BJ (cell line): ENCODE measurements at regions not wholly inside any gene's neighbourhood (a gene's known extent, or its start where the extent isn't known, plus 50 kb on each side); places are given as distances from the start of the nearest gene placed in this dataset.
"Not testable (repeated sequence)": the region's sequence is repeated elsewhere in the genome, so short reads cannot be mapped to it uniquely, and the experiment has no call there.

Experiments
- CTCF ChIA-PET: fragments of 350-600 bp; formaldehyde crosslinking; extraction: SDS; loops from one replicate; lab custom pipeline; 2021; ENCODE audit warnings: antibody characterized with exemption, inconsistent platforms; lab: Yijun Ruan, JAX
- POLR2A ChIA-PET: fragments of 300-600 bp; sonication (Branson Sonifier 250); formaldehyde crosslinking; extraction: SDS; loops from one replicate; lab custom pipeline; 2021; ENCODE audit warnings: antibody characterized with exemption; lab: Charles Lee
- DNase-seq: peaks from one replicate; pipeline ENCODE4 v3.0.0-alpha.2; 2011; ENCODE audit warnings: low read depth
- H3K27me3 ChIP-seq: 2 replicates; pipeline ENCODE4 v1.6.0; 2011; ENCODE audit warnings: low read length; ENCODE audit not compliant: control insufficient read depth, insufficient read depth
- H3K36me3 ChIP-seq: 2 replicates; pipeline ENCODE4 v1.5.1; 2011; ENCODE audit warnings: low read length; ENCODE audit not compliant: control insufficient read depth, insufficient read depth
- H3K4me3 ChIP-seq: 2 replicates; pipeline ENCODE4 v1.5.1; 2011; ENCODE audit warnings: low read depth, mild to moderate bottlenecking, control low read depth, low read length
- CTCF ChIP-seq: IDR thresholded peaks from 2 replicates; pipeline ENCODE4 v1.5.1; 2011; ENCODE audit warnings: low read depth, mild to moderate bottlenecking, control low read depth, inconsistent platforms, low read length, moderate library complexity; ENCODE audit not compliant: insufficient read depth

GRCh38 chr9:85310573-85310972 is 431.2 kb downstream of the AGTPBP1 start:
- no peak for TF ChIP-seq CTCF
- H3K27me3 ChIP-seq = no peaks in the 10 kb centered on the region
- DNase-seq = no peak
- no peak overlapping the region for H3K4me3 ChIP-seq
- CTCF ChIA-PET = no interaction called here
- POLR2A ChIA-PET = no interaction called here
- H3K36me3 ChIP-seq = no peaks in the 10 kb centered on the region

- ChIA-PET POLR2A (no interaction called here), CTCF (no interaction called here)
- Histone ChIP-seq H3K27me3 (no peaks in the 10 kb centered on the region), H3K4me3 (no peak overlapping the region), H3K36me3 (no peaks in the 10 kb centered on the region)
- TF ChIP-seq CTCF = no peak
- DNase-seq = no peak
Observed at GRCh38 chr9:85303757-85304134, 438.0 kb downstream of the AGTPBP1 start.

GRCh38 chr9:85302938-85303756 is 438.6 kb downstream of the AGTPBP1 start:
- CTCF ChIA-PET = no interaction called here
- TF ChIP-seq CTCF = no peak
- POLR2A ChIA-PET = no interaction called here
- DNase-seq = no peak
- H3K36me3 ChIP-seq = no peaks in the 10 kb centered on the region
- no peak overlapping the region for H3K4me3 ChIP-seq
- H3K27me3 ChIP-seq = no peaks in the 10 kb centered on the region

GRCh38 chr9:85298499-85298898 is 443.3 kb downstream of the AGTPBP1 start:
- Histone ChIP-seq H3K27me3 (no peaks in the 10 kb centered on the region), H3K4me3 (no peak overlapping the region)

GRCh38 chr9:85295244-85295643 is 446.5 kb downstream of the AGTPBP1 start:
- H3K4me3 ChIP-seq, DNase-seq, H3K36me3 ChIP-seq, CTCF ChIA-PET, POLR2A ChIA-PET, H3K27me3 ChIP-seq: not testable (repeated sequence)

More at GRCh38 chr9:85298499-85298898, 443.3 kb downstream of the AGTPBP1 start:
- no peak for TF ChIP-seq CTCF
- no peaks in the 10 kb centered on the region for H3K36me3 ChIP-seq
- no peak for DNase-seq
- CTCF ChIA-PET = no interaction called here
- POLR2A ChIA-PET = no interaction called here

- Histone ChIP-seq H3K36me3 (no peaks in the 10 kb centered on the region), H3K4me3 (no peak overlapping the region), H3K27me3 (no peaks in the 10 kb centered on the region)
- ChIA-PET POLR2A (no interaction called here), CTCF (no interaction called here)
- no peak for DNase-seq
- no peak for TF ChIP-seq CTCF
Observed at GRCh38 chr9:85292261-85292660, 449.5 kb downstream of the AGTPBP1 start.
